COLO668 (cell line): ENCODE measurements at regions not wholly inside any gene's neighbourhood (a gene's known extent, or its start where the extent isn't known, plus 50 kb on each side); places are given as distances from the start of the nearest gene placed in this dataset.
A peak's percentile ranks its signal among the peaks of the same experiment; 100 is the strongest.

ENCODE experiments used
- DNase-seq: peaks from one replicate; lab custom pipeline; 2025; ENCODE audit not compliant: unreplicated experiment; lab: John Stamatoyannopoulos, UW

- no peak for DNase-seq
These were observed 533.3 kb downstream of the SOX2 start for GRCh38 chr3:182245059-182245458.

DNA sequence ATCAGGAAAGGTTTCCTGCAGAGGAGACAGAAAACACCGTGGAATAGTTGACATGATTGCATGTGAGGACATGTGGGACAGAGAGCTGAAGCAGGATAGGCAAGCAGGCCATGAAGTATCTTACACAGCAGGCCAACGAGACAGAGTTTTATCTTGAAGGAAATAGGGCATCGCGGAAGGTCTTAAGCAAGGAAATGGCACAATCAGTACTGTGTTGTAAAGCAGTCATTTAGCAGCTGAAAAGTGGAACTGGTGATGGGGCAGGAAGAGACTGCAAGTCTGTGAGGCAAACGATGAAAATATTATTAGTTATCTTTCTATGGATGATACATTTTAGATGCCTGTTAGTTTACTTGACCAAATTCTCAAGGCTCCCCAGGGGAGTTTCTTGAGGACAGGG lies 535.1 kb downstream of the SOX2 start:
- no peak for DNase-seq

DNA sequence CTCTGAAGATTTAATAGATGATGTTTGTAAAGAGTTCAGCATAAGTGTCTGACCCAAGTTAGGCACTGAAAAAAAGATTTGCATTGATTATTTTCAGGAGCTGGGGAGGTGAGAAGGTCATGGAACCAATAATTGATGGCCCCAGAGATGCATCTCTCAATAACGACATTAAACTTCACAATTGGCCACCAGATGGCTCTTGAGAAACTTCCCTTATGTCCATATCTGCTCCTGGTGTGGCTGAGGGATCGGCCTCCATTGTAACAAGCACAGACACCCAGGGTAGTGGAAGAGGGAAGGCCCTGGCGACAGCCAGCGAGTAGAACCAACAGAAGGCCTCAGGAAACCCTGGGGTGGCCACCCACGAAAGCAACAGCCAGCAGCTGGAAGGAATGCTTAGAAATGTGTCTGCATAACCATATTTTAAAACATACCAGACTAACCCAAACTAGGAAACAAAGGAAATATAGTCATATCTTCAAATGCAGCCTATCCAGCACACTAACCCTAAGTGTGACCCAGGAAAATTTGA lies 536.7 kb downstream of the SOX2 start:
- DNase-seq, result no peak

GRCh38 chr3:182252802-182253201 lies 540.5 kb upstream of the ATP11B start:
- DNase-seq, result no peak

DNA sequence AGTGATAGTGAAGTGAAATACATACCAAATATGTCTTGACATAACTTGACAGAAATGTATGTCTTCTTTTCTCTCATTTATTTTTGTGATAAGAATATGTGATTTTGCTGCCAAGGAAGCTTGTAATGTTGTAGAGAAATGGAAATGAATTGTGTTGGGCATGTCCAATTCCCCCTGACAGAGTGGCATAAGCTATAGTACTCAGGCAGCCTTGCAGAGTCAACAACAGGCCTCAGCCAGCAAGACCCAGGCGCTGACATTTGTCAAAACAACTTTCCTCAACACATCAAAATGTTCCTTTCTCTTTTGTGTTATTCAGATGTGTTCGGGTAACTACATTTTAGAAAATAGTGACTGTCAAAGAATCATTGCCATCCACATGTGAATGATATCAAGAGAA lies 538.1 kb upstream of the ATP11B start:
- no peak for DNase-seq

GRCh38 chr3:182257361-182257760 lies 535.9 kb upstream of the ATP11B start:
- DNase-seq, result no peak

- DNase-seq, result peak; percentile 8
These were observed 534.6 kb upstream of the ATP11B start for GRCh38 chr3:182258538-182259177.

GRCh38 chr3:182259579-182259978 lies 533.7 kb upstream of the ATP11B start:
- DNase-seq, result no peak

GRCh38 chr3:182261041-182261440 lies 532.3 kb upstream of the ATP11B start:
- no peak for DNase-seq

- no peak for DNase-seq
These were observed 524.6 kb upstream of the ATP11B start for GRCh38 chr3:182268711-182269110.

DNA sequence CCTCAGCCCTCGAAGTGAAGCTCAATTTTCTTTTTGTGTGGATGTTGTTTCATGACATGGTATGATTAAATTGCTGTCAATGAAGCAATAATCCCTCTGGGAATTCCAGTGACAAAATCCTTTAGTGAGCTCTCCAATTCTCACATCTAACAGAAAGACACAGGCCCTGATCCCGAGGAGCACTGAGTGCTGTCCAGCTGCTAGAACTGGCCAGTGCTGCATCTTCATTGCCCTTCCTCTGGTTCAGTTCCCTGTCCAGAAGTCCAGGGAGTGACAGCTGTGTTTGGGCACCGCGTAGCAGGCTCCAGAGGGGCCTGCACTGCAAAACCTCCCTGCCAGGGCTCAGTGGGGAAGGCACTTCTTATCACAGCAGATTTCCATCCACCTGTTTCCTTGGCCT lies 516.8 kb upstream of the ATP11B start:
- no peak for DNase-seq

DNA sequence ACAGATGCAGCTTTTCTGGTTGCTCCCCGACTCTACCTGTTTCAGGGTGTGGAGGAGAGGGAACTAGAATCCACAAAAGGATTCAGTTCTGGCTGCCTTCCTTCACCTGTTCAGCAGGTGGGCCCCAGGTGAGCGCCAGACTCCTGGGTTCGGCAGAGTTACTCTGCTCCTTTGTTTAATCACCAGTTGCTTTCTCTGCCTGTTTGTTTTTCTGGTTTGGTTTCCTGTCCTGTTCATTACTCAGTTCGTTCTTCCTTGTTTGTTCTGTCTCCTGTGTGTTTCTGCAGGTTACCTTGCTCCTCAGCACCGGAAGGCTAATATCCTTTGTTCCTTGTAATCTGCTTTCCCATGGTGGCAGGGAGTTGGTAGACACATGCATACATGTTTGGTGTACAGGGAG lies 508.5 kb upstream of the ATP11B start:
- DNase-seq, result peak; percentile 79

DNA sequence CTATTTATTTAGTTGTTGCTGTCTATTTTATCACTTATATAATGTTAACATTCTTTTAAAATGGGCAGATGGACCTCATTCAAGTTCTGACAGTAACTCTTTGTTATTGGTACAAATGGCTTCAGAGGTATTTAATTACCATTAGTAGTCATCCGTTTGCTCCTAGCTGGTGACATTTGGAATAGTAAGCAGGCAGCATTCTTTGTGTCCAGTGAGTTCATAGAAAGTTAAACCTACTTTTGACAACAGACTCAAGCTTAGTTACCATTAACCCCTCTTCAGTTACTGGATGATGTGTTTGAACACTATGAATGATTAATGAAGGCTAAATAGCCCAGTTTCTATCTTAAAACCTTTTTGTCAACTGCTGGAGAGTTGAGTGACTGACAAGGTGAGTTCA lies 500.7 kb upstream of the ATP11B start:
- DNase-seq, result no peak

DNA sequence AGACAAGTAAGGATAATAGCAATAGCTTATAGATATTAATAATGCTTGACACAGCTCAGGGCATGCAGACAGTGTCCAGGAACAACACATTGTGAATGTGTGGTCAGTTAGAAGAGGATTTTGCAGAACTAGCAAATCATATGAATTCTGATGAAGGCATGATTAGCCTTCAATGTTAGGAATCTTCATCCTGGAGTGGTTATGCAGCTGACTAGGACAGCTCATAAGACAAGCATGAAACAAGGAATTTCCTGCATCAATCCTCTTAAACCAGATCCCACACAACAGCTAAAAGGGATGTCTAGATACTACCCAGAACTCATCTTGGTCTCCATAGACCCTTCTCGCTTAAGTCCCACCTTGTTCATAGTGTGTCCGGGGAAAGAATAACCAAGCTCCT lies 499.0 kb upstream of the ATP11B start:
- no peak for DNase-seq

DNA sequence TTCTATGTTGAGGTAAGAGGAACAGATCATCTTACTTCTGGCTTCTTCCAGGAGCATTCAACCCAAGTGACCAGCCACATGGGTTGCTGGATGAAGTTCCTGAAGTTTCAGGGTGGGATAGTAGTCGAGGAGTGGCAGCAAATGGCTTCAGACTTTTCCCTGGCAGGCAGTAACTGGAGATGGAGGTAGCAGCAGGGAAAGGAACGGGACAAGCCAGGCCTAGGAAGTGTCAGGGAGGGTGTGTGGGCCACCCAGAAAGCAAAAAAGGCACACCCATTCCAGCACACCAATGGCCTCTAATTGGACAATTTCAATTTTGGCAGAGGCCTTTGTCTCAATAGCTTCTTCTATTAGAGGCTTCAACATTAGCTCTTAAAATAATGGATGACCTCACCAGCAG lies 498.6 kb upstream of the ATP11B start:
- DNase-seq, result no peak

DNA sequence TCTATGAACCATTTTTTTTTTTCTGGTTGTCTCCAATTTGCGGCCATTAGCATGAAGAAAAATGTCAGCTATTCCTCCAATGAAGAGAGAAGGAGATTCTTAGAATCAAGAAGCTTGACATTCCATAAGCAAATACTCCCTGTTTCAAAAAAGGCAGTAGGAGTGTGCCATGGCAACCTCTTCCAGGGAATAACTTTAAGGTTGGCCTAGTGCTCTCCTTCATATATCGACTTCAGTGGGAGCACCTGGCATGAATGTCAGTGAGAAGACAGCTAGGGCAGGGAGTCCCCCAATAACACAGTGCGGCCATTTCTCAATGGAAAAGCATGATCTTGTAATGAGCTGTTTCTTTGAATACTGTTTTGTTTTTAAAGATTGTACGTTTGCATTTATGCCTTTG lies 493.0 kb upstream of the ATP11B start:
- no peak for DNase-seq

DNA sequence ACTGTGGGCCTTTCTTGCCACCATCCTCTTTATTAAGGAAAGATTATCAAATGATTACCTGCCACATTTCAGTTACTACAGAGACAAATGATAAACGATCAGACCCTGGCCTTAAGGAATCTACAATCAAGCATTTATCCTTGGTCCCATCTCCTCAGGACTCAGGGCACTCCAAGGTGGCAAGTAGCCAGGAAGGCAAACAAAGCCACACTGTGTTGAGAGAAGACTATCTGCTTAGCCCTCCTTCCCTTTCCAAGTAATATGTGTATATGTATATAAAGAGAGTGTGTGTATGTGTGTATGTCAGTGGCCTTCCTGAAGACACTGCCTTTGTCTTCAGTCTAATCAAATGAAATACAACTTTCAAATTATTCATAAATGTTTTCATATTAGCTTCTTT lies 490.1 kb upstream of the ATP11B start:
- DNase-seq, result no peak

DNA sequence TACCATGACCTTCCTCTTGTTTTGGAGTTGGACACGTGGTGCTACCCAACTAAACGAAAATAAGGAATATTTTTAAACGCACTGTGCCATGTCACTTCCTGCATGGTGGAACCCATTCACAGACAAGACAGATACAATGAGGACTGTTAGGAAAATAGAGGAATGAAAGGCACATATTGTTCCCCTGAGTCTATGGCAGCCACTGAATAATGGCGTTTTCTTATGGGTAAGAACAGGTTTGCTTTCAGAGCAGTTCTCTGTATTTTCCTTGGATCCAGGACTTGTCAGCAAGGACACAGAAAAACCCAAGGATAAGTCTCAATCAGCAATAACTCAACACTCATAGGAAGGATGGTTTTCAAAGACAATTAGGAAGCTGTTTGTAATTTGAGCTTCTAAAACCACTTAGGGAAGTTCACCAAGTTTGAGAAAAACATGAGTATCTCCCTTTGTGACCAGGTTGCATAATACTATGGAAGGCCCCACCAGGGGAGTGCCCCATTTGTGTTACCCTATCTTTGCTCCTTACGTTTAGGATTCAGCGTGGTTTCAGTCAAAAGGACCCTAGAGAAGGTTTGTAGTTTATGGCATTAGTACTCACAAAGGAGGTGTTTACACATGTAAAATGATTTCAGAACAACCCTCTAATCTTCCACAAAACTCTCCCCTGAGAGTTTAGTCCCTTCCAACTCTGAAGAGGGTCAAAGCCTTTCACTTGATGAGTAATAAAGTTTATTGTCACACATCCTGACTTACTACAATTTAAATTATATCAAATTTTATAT lies 487.2 kb upstream of the ATP11B start:
- no peak for DNase-seq

DNA sequence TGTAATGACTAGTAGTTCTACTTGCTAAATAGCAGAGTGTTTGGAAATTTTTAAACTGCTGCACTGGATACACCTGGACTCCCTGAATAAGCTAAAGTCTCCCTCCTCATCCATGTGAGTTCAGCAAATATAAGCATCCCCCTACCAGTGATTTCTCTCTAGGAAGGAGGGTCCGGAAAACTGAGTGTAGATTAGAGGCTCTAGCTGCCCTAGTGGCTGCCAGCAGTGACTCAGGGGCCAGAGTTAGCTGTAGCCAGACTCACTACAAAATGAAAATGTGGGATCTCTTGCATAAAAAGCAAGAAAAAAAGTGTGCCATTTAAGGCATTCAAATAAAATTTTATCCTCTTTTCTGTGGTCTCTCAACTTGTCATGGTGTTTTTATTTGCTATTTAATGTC lies 485.0 kb upstream of the ATP11B start:
- DNase-seq, result no peak

DNA sequence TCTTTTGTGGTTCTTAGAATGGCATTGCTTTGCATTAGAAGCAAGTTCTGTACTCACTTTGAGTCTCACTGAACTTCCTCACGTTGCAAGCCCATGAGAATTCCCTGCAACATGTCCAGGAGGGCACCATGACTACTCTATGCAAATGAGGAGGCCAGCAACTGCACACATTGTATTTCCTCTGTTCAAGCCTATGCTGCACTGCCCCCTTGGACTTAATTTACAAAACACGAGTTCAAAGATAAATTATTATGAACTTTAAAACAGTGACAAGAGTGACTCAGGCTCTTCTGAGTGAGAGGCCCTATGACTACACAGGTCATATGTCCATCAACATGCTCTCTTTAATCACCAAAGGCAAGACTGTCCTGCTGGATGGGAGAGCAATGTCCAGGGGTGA lies 484.2 kb upstream of the ATP11B start:
- no peak for DNase-seq

GRCh38 chr3:182315313-182315712 lies 478.0 kb upstream of the ATP11B start:
- DNase-seq, result no peak

DNA sequence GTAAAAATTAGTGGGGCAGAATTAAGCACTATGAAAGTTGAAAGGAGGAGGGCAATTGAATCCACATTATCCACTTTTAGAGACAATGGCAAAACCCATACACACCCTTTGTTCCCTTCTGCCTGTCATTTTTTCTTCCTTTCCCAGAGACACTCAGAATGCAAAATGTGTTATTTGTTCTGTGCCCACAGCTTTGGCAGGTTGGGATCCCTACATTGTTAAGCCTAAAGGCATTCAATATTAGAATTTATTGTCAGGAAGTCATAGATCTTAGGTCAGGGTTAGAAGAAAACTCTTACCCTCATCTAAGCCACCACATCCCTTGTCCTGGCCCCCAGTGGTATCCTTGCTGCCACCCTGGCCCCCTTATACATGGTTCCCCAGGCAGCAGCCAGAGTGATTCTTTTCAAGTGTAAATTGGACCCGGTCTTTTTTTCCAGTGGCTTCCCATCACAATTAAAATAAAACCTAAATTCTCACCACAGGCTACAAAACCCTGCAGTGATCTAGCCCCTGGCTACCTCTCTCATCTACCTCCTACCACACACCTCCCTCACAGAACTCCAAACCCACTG lies 470.1 kb upstream of the ATP11B start:
- DNase-seq, result no peak
